Jurkat, Clone E6-1 (cell line): ENCODE measurements at regions not wholly inside any gene's neighbourhood (a gene's known extent, or its start where the extent isn't known, plus 50 kb on each side); places are given as distances from the start of the nearest gene placed in this dataset.

Experiments used
- DNase-seq: peaks from one replicate; pipeline ENCODE4 v3.0.0-alpha.2; 2011; ENCODE audit warnings: low read depth, low spot score
- H3K4me3 ChIP-seq: 2 replicates; pipeline ENCODE4 v1.5.1; 2011; ENCODE audit warnings: mild to moderate bottlenecking, low read length, control low read depth, moderate library complexity

- no peak for DNase-seq
Measured at GRCh38 chr9:105055917-105056316, 128.0 kb upstream of the ABCA1 start.

GRCh38 chr9:105057551-105057950, 129.6 kb upstream of the ABCA1 start:
- no peak overlapping the region for H3K4me3 ChIP-seq
- DNase-seq: no peak

More at GRCh38 chr9:105055917-105056316, 128.0 kb upstream of the ABCA1 start:
- H3K4me3 ChIP-seq: no peak overlapping the region

GRCh38 chr9:105059252-105059651, 131.3 kb upstream of the ABCA1 start:
- H3K4me3 ChIP-seq: no peak overlapping the region
- no peak for DNase-seq

GRCh38 chr9:105062222-105062855, 134.4 kb upstream of the ABCA1 start:
- no peak overlapping the region for H3K4me3 ChIP-seq
- no peak for DNase-seq

- H3K4me3 ChIP-seq: no peak overlapping the region
- no peak for DNase-seq
Measured at GRCh38 chr9:105064248-105065097, 136.5 kb upstream of the ABCA1 start.

GRCh38 chr9:105065098-105066088, 137.4 kb upstream of the ABCA1 start:
- H3K4me3 ChIP-seq: no peak overlapping the region
- no peak for DNase-seq

- DNase-seq: no peak
- H3K4me3 ChIP-seq: no peak overlapping the region
Measured at GRCh38 chr9:105066275-105066865, 138.4 kb upstream of the ABCA1 start.

GRCh38 chr9:105067895-105068580, 140.1 kb upstream of the ABCA1 start:
- no peak for DNase-seq
- H3K4me3 ChIP-seq: no peak overlapping the region

- H3K4me3 ChIP-seq: no peak overlapping the region
- DNase-seq: no peak
Measured at GRCh38 chr9:105069285-105069684, 141.3 kb upstream of the ABCA1 start.

GRCh38 chr9:105069696-105070095, 141.7 kb upstream of the ABCA1 start:
- no peak overlapping the region for H3K4me3 ChIP-seq
- no peak for DNase-seq

- no peak for DNase-seq
- no peak overlapping the region for H3K4me3 ChIP-seq
Measured at GRCh38 chr9:105070176-105070575, 142.2 kb upstream of the ABCA1 start.

- no peak for DNase-seq
- no peak overlapping the region for H3K4me3 ChIP-seq
Measured at GRCh38 chr9:105072476-105072875, 144.5 kb upstream of the ABCA1 start.

- no peak overlapping the region for H3K4me3 ChIP-seq
- DNase-seq: no peak
Measured at GRCh38 chr9:105073147-105073546, 145.2 kb upstream of the ABCA1 start.

GRCh38 chr9:105074491-105074890, 146.5 kb upstream of the ABCA1 start:
- no peak for DNase-seq

GRCh38 chr9:105076729-105077128, 148.8 kb upstream of the ABCA1 start:
- no peak overlapping the region for H3K4me3 ChIP-seq
- no peak for DNase-seq

More at GRCh38 chr9:105074491-105074890, 146.5 kb upstream of the ABCA1 start:
- H3K4me3 ChIP-seq: no peak overlapping the region

GRCh38 chr9:105079457-105079856, 151.5 kb upstream of the ABCA1 start:
- no peak overlapping the region for H3K4me3 ChIP-seq
- no peak for DNase-seq

GRCh38 chr9:105082843-105083242, 154.9 kb upstream of the ABCA1 start:
- DNase-seq: no peak

GRCh38 chr9:105083256-105083655, 155.3 kb upstream of the ABCA1 start:
- no peak overlapping the region for H3K4me3 ChIP-seq
- no peak for DNase-seq

More at GRCh38 chr9:105082843-105083242, 154.9 kb upstream of the ABCA1 start:
- no peak overlapping the region for H3K4me3 ChIP-seq
